CD4-positive, alpha-beta T cell (primary cell): ENCODE measurements at regions not wholly inside any gene's neighbourhood (a gene's known extent, or its start where the extent isn't known, plus 50 kb on each side); places are given as distances from the start of the nearest gene placed in this dataset.

ENCODE experiments used
- ATAC-seq: fragments of 200-7000 bp; cut with Tn5 transposase; one replicate; pipeline ENCODE4 v1.10.0; 2022; ENCODE audit warnings: mild to moderate bottlenecking; ENCODE audit not compliant: poor library complexity
- CTCF ChIA-PET: fragments of 350-600 bp; sonication (Branson Sonifier 250); formaldehyde crosslinking; loops from one replicate; lab custom pipeline; 2021; ENCODE audit warnings: antibody characterized with exemption, inconsistent platforms; lab: Charles Lee
- POLR2A ChIA-PET: fragments of 350-600 bp; sonication (Branson Sonifier 250); formaldehyde crosslinking; loops from one replicate; lab custom pipeline; 2021; ENCODE audit warnings: antibody characterized with exemption, inconsistent platforms; lab: Charles Lee
- DNase-seq, 14 experiments: peaks; one replicate each; pipeline ENCODE4 v3.0.0-alpha.2; 2013 to 2020; ENCODE audit warnings: mixed read lengths in 2 of 14
- H3K27ac ChIP-seq, 2 donors: one replicate each; pipeline versions ENCODE4 v1.5.1 to v1.7.0; 2013; ENCODE audit warnings: low read length in 2 of 2, low read depth in 1 of 2, mild to moderate bottlenecking in 1 of 2
- H3K27me3 ChIP-seq, 2 experiments: 1 replicate in 1 of 2; 2 replicates in 1 of 2; pipeline versions ENCODE4 v1.6.1 to v1.7.0; 2013; ENCODE audit warnings: low read length in 2 of 2, control low read depth in 1 of 2, mild to moderate bottlenecking in 1 of 2, moderate library complexity in 1 of 2; ENCODE audit not compliant: insufficient read depth in 2 of 2, control insufficient read depth in 1 of 2
- H3K36me3 ChIP-seq: one replicate; pipeline ENCODE4 v1.6.1; 2013; ENCODE audit warnings: low read length, control low read depth; ENCODE audit not compliant: insufficient read depth
- H3K4me1 ChIP-seq: one replicate; pipeline ENCODE4 v1.6.1; 2013; ENCODE audit warnings: low read length, control low read depth; ENCODE audit not compliant: insufficient read depth
- H3K4me3 ChIP-seq: one replicate; pipeline ENCODE4 v1.5.1; 2013; ENCODE audit warnings: mild to moderate bottlenecking, low read length, moderate library complexity
- H3K9me3 ChIP-seq, 2 experiments: 1 replicate in 1 of 2; 2 replicates in 1 of 2; pipeline versions ENCODE4 v1.6.1 to v1.7.0; 2013; ENCODE audit warnings: low read length in 2 of 2, mild to moderate bottlenecking in 2 of 2, control low read depth in 1 of 2, moderate library complexity in 1 of 2; ENCODE audit not compliant: control insufficient read depth in 1 of 2, insufficient read depth in 1 of 2
- H3K27ac Mint-ChIP-seq: one replicate; pipeline ENCODE4 v1.8.0; 2020; ENCODE audit warnings: mixed read lengths
- H3K27me3 Mint-ChIP-seq: one replicate; pipeline ENCODE4 v1.8.0; 2021; ENCODE audit warnings: mixed read lengths
- H3K36me3 Mint-ChIP-seq: one replicate; pipeline ENCODE4 v1.8.0; 2021; ENCODE audit warnings: low read depth, mixed read lengths
- H3K4me1 Mint-ChIP-seq: one replicate; pipeline ENCODE4 v1.8.0; 2021; ENCODE audit warnings: low read depth, mixed read lengths
- H3K4me3 Mint-ChIP-seq: one replicate; pipeline ENCODE4 v1.8.0; 2020; ENCODE audit warnings: mild to moderate bottlenecking, mixed read lengths
- H3K9me3 Mint-ChIP-seq: one replicate; pipeline ENCODE4 v1.8.0; 2020; ENCODE audit warnings: mixed read lengths
- intact Hi-C, 2 experiments: fragments of 100-400 bp; cut with DNase I in 1 of 2; cut with micrococcal nuclease in 1 of 2; formaldehyde crosslinking; loops; one replicate each; pipeline versions ENCODE4 v1.15.1 to v1.9.0; 2023 to 2025; cut with DNase I, micrococcal nuclease
- TF ChIP-seq, protein P1 (sequence below): fragments of 200-600 bp; IDR thresholded peaks from one replicate; pipeline ENCODE4 v1.8.0; 2022; ENCODE audit warnings: antibody characterized with exemption, mild to moderate bottlenecking

DNA sequence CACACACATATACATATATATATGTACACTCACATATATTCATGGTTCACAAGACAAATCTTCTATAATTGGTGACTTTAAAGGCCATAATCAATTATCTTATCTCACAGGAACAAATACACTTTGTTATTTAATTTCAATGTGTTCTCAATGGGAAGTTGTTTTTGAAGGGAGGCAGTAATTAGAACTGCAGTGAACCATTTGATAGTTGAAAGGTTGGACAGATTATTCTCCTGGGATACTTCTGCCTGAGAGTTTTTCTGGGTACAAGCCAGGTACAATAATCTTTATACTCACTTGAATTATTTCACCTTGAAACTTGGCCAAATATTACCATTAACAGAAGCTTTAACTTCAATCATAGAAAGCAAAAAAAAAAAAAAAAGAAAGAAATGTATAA lies 546.6 kb upstream of the LRRTM4 start:
- H3K27ac Mint-ChIP-seq: no peak overlapping the region
- POLR2A ChIA-PET: no interaction called here
- Histone ChIP-seq H3K4me3 (no peak overlapping the region), H3K4me1 (no peaks in the 10 kb centered on the region), H3K27me3 (no peaks in the 10 kb centered on the region), H3K27ac (no peak overlapping the region), H3K36me3 (no peaks in the 10 kb centered on the region), H3K9me3 (peaks cover 0 to 4% of the 10 kb centered on the region in 2 experiments)
- no peak for ATAC-seq
- no peak for DNase-seq
- intact Hi-C loops: no loop called here
- H3K4me3 Mint-ChIP-seq: no peak overlapping the region
- H3K36me3 Mint-ChIP-seq: no peaks in the 10 kb centered on the region
- CTCF ChIA-PET: no interaction called here
- H3K4me1 Mint-ChIP-seq: no peaks in the 10 kb centered on the region
- peaks cover 10% of the 10 kb centered on the region for H3K9me3 Mint-ChIP-seq
- TF ChIP-seq, protein P1, sequence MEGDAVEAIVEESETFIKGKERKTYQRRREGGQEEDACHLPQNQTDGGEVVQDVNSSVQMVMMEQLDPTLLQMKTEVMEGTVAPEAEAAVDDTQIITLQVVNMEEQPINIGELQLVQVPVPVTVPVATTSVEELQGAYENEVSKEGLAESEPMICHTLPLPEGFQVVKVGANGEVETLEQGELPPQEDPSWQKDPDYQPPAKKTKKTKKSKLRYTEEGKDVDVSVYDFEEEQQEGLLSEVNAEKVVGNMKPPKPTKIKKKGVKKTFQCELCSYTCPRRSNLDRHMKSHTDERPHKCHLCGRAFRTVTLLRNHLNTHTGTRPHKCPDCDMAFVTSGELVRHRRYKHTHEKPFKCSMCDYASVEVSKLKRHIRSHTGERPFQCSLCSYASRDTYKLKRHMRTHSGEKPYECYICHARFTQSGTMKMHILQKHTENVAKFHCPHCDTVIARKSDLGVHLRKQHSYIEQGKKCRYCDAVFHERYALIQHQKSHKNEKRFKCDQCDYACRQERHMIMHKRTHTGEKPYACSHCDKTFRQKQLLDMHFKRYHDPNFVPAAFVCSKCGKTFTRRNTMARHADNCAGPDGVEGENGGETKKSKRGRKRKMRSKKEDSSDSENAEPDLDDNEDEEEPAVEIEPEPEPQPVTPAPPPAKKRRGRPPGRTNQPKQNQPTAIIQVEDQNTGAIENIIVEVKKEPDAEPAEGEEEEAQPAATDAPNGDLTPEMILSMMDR: no peak
- no peaks in the 10 kb centered on the region for H3K27me3 Mint-ChIP-seq

DNA sequence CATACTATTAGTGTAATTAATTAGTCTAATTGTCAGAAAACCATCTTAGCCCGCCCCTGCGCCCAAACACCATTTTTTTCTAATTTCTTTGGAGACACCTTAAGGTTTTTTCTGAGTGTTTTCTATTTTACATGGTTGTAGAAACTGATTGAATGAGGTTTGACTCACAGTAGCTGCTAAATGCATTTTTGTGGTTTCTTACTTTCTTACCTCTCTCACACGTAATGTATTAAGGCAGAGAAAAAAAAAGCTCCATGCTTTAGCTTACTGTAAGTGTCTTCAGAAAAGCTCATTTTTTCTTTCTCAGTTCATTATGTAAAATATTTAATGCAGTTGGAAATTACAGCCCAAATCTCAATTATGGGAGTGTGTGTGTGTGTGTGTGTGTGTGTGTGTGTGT lies 548.5 kb upstream of the LRRTM4 start:
- Histone ChIP-seq H3K36me3 (no peaks in the 10 kb centered on the region), H3K4me1 (no peaks in the 10 kb centered on the region), H3K9me3 (peaks cover 0 to 13% of the 10 kb centered on the region in 2 experiments), H3K27me3 (no peaks in the 10 kb centered on the region), H3K4me3 (no peak overlapping the region), H3K27ac (no peak overlapping the region)
- Mint-ChIP-seq H3K9me3 (peaks cover 10% of the 10 kb centered on the region), H3K4me3 (no peak overlapping the region), H3K36me3 (no peaks in the 10 kb centered on the region), H3K27ac (no peak overlapping the region), H3K4me1 (no peaks in the 10 kb centered on the region), H3K27me3 (no peaks in the 10 kb centered on the region)
- no peak for DNase-seq
- intact Hi-C loops: no loop called here
- CTCF ChIA-PET: no interaction called here
- no peak for ATAC-seq
- POLR2A ChIA-PET: no interaction called here
- TF ChIP-seq, protein P1: no peak

DNA sequence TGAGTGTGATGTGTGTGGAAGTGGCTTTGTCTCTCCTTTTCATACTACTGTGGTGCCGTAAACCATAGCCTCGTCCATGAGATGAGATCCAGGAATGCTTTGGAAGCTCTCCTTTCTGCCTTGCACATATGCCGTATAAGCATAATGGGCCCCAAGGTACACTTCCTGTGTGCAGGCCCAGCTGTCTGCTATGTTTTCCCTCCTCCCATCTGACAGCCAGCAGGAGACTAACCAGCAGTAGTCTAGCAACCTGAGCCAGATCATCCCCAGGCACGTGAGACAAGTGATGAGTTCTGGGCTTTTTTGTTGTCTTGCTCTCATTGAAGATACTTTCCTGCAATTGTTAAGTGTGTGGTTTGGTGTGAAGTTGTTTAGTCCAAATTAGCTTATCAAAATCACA lies 555.5 kb upstream of the LRRTM4 start:
- no peak for DNase-seq
- ChIA-PET CTCF (no interaction called here), POLR2A (no interaction called here)
- peaks cover 9 to 10% of the 10 kb centered on the region in 2 experiments for H3K9me3 ChIP-seq
- Mint-ChIP-seq H3K4me3 (no peak overlapping the region), H3K27ac (no peak overlapping the region), H3K9me3 (peaks cover 33% of the 10 kb centered on the region), H3K27me3 (no peaks in the 10 kb centered on the region), H3K36me3 (no peaks in the 10 kb centered on the region), H3K4me1 (no peaks in the 10 kb centered on the region)
- no peaks in the 10 kb centered on the region for H3K4me1 ChIP-seq
- no peak overlapping the region for H3K27ac ChIP-seq
- H3K27me3 ChIP-seq: no peaks in the 10 kb centered on the region
- H3K4me3 ChIP-seq: no peak overlapping the region
- intact Hi-C loops: no loop called here
- TF ChIP-seq, protein P1: no peak
- ATAC-seq: no peak
- no peaks in the 10 kb centered on the region for H3K36me3 ChIP-seq
